Hepatocyte (in vitro differentiated cells): ENCODE measurements at regions not wholly inside any gene's neighbourhood (a gene's known extent, or its start where the extent isn't known, plus 50 kb on each side); places are given as distances from the start of the nearest gene placed in this dataset.

Source experiments
- DNase-seq: peaks from one replicate; pipeline ENCODE4 v3.0.0-alpha.2; 2016; ENCODE audit warnings: low spot score
- H2AFZ ChIP-seq: fragments of 200-600 bp; sonication (generic); 2 replicates; pipeline ENCODE4 v1.6.0; 2016; ENCODE audit warnings: antibody characterized with exemption, mild to moderate bottlenecking
- H3K27ac ChIP-seq: fragments of 200-600 bp; sonication (generic); 2 replicates; pipeline ENCODE4 v1.5.1; 2016; ENCODE audit warnings: mild to moderate bottlenecking
- H3K27me3 ChIP-seq: fragments of 200-600 bp; sonication (generic); 2 replicates; pipeline ENCODE4 v1.6.1; 2016
- H3K36me3 ChIP-seq: fragments of 200-600 bp; sonication (generic); replicated peaks from 2 replicates; pipeline ENCODE4 v1.5.1; 2016; ENCODE audit warnings: low read depth; ENCODE audit not compliant: insufficient read depth
- H3K4me1 ChIP-seq: fragments of 200-600 bp; sonication (generic); 2 replicates; pipeline ENCODE4 v1.5.1; 2016; ENCODE audit warnings: mild to moderate bottlenecking, moderate library complexity; ENCODE audit not compliant: insufficient read depth
- H3K4me2 ChIP-seq: fragments of 200-600 bp; sonication (generic); 2 replicates; pipeline ENCODE4 v1.6.0; 2016
- H3K4me3 ChIP-seq: fragments of 200-600 bp; sonication (generic); 2 replicates; pipeline ENCODE4 v1.5.1; 2016; ENCODE audit warnings: mild to moderate bottlenecking
- H3K79me2 ChIP-seq: fragments of 200-600 bp; sonication (generic); 2 replicates; pipeline ENCODE4 v1.6.0; 2017; ENCODE audit warnings: mild to moderate bottlenecking
- H3K9me2 ChIP-seq: fragments of 200-600 bp; sonication (generic); replicated peaks from 2 replicates; pipeline ENCODE4 v1.6.0; 2017; ENCODE audit warnings: mild to moderate bottlenecking; ENCODE audit not compliant: insufficient read depth
- H3K9me3 ChIP-seq: fragments of 200-600 bp; sonication (generic); 2 replicates; pipeline ENCODE4 v1.5.1; 2016; ENCODE audit warnings: low read depth, mild to moderate bottlenecking
- H4K20me1 ChIP-seq: fragments of 200-600 bp; sonication (generic); 2 replicates; pipeline ENCODE4 v1.6.0; 2016; ENCODE audit warnings: mild to moderate bottlenecking; ENCODE audit not compliant: insufficient read depth, poor library complexity, severe bottlenecking
- EZH2 ChIP-seq: fragments of 200-600 bp; sonication (generic); IDR thresholded peaks from 2 replicates; pipeline ENCODE4 v1.6.1; 2016; ENCODE audit warnings: antibody characterized with exemption, mild to moderate bottlenecking, borderline replicate concordance
- EZH2phosphoT487 ChIP-seq: fragments of 200-600 bp; sonication (generic); IDR thresholded peaks from one replicate; pipeline ENCODE4 v1.6.1; 2018; ENCODE audit warnings: antibody characterized with exemption, mild to moderate bottlenecking, low read depth, moderate library complexity; ENCODE audit not compliant: unreplicated experiment, severe bottlenecking
- WGBS: methylation state at CpG from one replicate; pipeline ENCODE4 v1.1.6; 2016; ENCODE audit warnings: low lambda C conversion rate; ENCODE audit errors: missing lambda C conversion rate; 5-methylcytosine and 5-hydroxymethylcytosine counted together
- TF ChIP-seq, protein P1 (sequence below): fragments of 200-600 bp; sonication (generic); IDR thresholded peaks from 2 replicates; pipeline ENCODE4 v1.5.1; 2016; ENCODE audit warnings: antibody characterized with exemption, mild to moderate bottlenecking; ENCODE audit not compliant: poor library complexity

DNA sequence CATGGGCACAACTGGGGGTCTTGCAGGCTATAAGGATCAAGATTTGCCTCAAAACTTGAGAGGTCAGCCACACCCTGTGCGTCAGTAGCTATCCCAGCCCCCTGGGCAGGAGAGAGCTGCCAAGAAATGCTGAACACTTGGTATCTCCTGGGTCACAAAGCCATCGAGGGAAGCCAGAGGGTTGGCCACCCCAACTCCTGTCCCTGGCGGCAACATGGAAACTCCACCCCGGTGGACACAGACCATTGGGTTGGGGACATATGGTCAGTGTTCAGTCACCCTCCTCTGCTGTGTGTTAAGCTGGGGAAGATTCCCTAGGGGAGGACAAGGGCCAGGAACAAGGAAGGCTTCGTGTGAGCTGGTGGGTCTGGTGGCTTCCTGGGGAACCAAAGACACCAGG, 140.6 kb downstream of the C5orf15 start:
- H3K27me3 ChIP-seq: no peaks in the 10 kb centered on the region
- no peak overlapping the region for H3K27ac ChIP-seq
- WGBS: 90% methylated on average over 5 of the region's 5 CpGs
- no peaks in the 10 kb centered on the region for H3K79me2 ChIP-seq
- H4K20me1 ChIP-seq: no peaks in the 10 kb centered on the region
- TF ChIP-seq, protein P1, sequence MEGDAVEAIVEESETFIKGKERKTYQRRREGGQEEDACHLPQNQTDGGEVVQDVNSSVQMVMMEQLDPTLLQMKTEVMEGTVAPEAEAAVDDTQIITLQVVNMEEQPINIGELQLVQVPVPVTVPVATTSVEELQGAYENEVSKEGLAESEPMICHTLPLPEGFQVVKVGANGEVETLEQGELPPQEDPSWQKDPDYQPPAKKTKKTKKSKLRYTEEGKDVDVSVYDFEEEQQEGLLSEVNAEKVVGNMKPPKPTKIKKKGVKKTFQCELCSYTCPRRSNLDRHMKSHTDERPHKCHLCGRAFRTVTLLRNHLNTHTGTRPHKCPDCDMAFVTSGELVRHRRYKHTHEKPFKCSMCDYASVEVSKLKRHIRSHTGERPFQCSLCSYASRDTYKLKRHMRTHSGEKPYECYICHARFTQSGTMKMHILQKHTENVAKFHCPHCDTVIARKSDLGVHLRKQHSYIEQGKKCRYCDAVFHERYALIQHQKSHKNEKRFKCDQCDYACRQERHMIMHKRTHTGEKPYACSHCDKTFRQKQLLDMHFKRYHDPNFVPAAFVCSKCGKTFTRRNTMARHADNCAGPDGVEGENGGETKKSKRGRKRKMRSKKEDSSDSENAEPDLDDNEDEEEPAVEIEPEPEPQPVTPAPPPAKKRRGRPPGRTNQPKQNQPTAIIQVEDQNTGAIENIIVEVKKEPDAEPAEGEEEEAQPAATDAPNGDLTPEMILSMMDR: no peak
- no peak for TF ChIP-seq EZH2
- no peak for TF ChIP-seq EZH2phosphoT487
- H3K4me3 ChIP-seq: no peak overlapping the region
- no peaks in the 10 kb centered on the region for H3K36me3 ChIP-seq
- no peaks in the 10 kb centered on the region for H3K9me3 ChIP-seq
- no peak overlapping the region for H3K4me2 ChIP-seq
- peaks cover 7% of the 10 kb centered on the region for H3K4me1 ChIP-seq
- DNase-seq: no peak
- H3K9me2 ChIP-seq: no peaks in the 10 kb centered on the region
- no peak overlapping the region for H2AFZ ChIP-seq

DNA sequence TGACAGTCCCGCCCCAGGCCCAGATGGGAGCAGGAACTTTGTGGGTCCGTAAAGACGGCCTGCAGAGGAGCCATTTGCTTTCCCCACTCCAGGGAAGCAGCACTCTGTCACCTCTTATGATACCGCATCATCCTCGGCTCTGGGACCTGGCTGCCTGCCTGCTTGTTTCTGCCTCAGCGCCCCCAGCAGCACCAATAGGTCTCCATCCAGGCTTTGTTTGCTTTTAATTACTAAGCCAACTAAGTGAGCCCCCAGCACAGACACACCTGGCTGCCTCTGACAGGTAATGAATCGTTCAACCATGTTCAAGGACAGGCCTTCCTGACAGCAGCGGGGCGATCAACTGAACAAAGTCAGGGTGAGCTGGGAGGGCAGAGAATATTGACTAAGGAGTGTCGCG, 141.4 kb downstream of the C5orf15 start:
- TF ChIP-seq EZH2phosphoT487: no peak
- TF ChIP-seq, protein P1: no peak
- H3K27ac ChIP-seq: no peak overlapping the region
- DNase-seq: peak; percentile 41

DNA sequence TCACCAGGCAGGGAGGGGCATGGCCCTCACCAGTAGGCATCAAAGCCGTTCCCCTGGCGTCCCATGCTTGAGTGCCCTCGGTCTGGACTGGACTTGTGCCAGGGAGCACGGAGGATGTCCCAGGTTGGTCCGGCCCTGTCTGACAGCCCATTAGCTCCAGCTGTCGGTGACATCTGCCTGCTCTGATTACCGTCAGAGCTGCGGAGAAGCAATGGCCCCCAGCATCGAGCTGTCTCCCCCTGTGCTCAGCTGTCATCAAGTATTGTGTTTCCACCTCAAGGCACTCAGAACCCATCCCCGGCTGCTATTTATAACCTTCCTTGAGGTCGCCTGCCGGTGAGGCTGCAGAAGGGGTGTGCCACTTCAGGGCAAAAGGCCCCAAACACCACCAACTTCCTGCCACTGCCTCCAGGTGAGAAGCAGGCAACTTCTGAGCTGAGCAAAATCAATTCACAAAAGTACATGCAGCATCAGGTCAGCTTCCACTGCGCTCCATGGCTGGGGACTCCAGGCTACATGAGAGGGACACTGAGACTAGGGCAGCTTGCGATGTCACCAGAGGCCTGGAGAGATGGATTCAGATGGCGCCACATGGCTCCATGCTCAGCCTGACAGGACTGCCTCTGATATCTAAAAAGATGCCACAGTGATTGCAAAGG, 142.7 kb downstream of the C5orf15 start:
- no peaks in the 10 kb centered on the region for H3K79me2 ChIP-seq
- H3K4me1 ChIP-seq: no peaks in the 10 kb centered on the region
- H3K9me3 ChIP-seq: no peaks in the 10 kb centered on the region
- no peak for DNase-seq
- no peak overlapping the region for H2AFZ ChIP-seq
- H3K9me2 ChIP-seq: no peaks in the 10 kb centered on the region
- H3K4me2 ChIP-seq: no peak overlapping the region
- 74% methylated on average over 15 of the region's 15 CpGs for WGBS
- TF ChIP-seq, protein P1: no peak
- no peak for TF ChIP-seq EZH2phosphoT487
- no peak for TF ChIP-seq EZH2
- no peak overlapping the region for H3K27ac ChIP-seq
- H3K27me3 ChIP-seq: peaks cover 3% of the 10 kb centered on the region
- H3K4me3 ChIP-seq: no peak overlapping the region
- H4K20me1 ChIP-seq: no peaks in the 10 kb centered on the region
- H3K36me3 ChIP-seq: no peaks in the 10 kb centered on the region

More for the DNA sequence above, 141.4 kb downstream of the C5orf15 start:
- Histone ChIP-seq H3K9me3 (no peaks in the 10 kb centered on the region), H3K79me2 (no peaks in the 10 kb centered on the region), H3K9me2 (no peaks in the 10 kb centered on the region), H3K36me3 (no peaks in the 10 kb centered on the region), H3K27me3 (peaks cover 3% of the 10 kb centered on the region), H3K4me2 (no peak overlapping the region), H3K4me3 (no peak overlapping the region), H2AFZ (no peak overlapping the region), H3K4me1 (peaks cover 7% of the 10 kb centered on the region), H4K20me1 (no peaks in the 10 kb centered on the region)
- WGBS: 71% methylated on average over 11 of the region's 11 CpGs
